Left kidney (tissue), 1 donor: ENCODE measurements at regions not wholly inside any gene's neighbourhood (a gene's known extent, or its start where the extent isn't known, plus 50 kb on each side); places are given as distances from the start of the nearest gene placed in this dataset.

Experiments used
- DNase-seq: peaks from one replicate; pipeline ENCODE4 v3.0.0-alpha.2; 2013

DNA sequence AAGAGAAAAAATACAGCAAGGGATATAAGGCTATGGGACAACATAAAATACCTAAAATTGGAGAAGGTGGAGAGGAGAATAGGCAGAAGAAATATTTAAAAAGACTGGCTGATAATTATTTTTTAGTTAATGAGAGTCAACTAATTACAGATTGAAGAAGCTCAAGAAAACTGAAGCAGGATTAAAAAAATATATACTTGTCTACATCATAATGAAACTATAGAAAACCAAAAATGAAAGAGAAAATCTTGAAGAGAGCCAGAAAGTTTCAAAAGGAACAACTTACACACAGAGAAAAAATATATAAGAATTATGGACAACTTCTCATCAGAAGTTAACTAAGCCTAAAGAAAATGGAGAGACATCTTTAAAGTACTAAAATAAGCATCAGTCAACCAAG is 62.9 kb upstream of the APCDD1 start:
- no peak for DNase-seq

DNA sequence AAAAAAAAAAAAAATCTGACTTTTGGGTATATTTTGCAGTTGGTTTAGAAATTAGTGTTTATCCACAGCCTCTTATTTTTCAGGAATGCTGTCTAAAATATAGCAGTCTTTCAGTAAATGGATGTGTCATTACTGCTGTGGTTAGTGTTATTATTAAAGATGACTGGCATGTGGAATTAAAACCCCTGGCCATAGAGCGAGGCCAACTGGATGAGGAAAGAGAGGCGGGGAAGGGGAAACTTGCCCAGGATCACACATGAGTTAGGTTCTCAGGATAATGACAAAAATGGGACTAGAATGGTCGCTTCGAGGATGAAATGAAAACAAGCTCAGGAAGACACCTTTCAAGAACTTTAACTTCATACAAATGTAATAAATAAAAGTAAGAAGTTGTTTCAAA is 57.4 kb upstream of the APCDD1 start:
- DNase-seq, result no peak

DNA sequence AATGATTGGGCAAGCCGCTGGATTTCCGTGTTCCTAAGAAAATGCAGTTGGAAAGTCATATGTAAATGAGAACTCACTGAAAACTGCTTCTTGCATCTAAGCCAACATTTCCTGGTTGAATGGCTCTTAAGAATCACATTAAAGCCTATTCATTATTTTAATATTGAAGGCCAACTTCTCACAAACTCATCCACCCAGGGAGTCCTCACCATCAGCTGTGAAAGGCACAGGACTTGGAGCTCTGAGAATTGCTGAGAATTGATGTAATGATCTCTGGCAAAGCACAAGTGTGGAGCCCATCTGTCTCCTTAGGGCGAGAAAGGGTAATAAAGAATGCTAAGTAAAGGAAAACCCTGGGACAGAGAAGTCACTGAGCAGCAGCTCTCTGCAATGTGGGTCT is 55.9 kb upstream of the APCDD1 start:
- no peak for DNase-seq

DNA sequence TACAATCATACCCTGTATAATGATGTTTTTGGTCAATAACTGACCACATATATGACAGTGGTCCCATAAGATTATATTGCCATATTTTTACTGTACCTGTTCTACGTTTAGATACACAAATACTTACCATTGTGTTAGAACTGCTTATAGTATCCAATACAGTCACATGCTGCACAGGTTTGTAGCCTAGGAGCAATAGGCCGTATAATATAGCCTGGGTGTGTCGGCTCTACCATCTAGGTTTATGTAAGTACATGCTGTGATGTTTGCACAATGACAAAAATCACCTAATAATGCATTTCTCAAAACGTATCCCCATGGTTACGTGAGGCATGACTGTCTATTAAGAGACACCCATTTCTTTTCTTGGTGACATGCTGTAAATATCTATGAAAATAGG is 55.0 kb upstream of the APCDD1 start:
- no peak for DNase-seq

DNA sequence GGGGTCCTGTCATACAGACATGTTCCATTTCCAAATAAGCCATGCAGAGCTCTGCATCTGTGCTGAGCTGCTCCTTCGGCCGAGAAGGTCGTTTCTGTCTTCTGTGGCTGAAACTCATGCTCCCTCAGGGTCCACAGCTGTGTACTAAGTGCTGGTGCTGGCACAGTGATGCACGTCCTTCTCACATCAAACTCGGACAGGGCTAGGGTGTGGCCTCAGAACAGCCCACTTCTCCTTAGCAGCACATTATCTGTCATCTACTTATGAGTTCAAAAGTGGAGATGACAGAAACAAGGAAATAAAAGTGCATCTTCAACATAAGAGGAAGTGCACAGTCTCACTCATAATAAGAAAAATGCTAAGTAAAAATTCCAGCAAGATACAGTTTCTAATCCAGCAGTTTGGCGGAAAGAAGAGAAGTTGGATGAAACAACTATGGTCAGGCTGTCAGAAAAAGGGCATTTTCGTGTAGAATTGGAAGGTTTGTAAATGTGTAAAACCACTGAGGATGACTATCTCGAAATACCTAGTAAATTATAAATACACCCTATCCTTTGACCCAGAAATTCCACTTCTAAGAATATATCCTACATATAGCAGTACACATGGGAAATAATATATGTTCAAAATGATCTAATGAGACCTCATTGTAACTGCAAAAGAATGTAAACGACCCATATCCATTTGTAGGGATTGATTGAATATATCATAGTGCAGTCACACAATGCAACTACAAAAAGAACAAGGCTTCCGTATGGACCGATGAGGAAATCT is 53.7 kb upstream of the APCDD1 start:
- no peak for DNase-seq

DNA sequence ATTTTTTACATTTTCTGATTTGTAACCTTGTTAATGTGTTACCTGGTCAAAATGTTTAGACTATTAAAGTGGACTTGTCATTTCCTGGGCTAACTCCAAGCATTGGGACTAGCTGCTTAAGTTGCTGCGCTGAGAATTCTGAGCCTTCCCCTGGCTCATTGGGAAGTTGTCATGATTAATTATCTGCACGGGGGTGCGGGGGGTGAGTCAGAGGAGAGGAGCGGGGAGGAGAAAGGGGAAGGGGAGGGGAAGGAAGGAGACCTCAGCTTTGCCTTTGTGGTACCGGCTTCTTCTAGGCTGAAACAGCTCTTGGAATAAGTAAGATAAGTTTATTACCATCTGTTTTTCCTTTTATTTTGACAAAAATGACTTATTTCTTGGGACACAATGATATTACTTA is 52.9 kb upstream of the APCDD1 start:
- DNase-seq, result peak; percentile 49

DNA sequence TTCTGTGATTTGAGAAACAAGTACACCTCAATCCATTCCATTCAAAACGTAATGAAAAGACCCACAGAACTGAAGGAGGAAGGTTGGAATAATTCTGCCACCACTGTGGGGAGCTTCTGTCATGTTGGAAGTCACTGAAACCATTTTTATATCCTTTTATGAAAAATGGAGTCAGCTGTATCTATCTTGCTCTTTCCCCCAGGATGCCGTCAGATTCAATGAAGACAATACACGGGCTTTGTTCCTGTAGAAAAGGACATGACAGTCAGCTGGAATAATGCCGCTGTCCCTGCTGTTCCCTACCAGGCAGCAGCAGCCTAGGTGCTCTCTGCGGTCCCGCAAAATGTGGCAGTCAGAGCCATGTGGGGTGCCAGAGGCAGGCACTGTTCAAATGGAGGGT is 52.5 kb upstream of the APCDD1 start:
- no peak for DNase-seq

DNA sequence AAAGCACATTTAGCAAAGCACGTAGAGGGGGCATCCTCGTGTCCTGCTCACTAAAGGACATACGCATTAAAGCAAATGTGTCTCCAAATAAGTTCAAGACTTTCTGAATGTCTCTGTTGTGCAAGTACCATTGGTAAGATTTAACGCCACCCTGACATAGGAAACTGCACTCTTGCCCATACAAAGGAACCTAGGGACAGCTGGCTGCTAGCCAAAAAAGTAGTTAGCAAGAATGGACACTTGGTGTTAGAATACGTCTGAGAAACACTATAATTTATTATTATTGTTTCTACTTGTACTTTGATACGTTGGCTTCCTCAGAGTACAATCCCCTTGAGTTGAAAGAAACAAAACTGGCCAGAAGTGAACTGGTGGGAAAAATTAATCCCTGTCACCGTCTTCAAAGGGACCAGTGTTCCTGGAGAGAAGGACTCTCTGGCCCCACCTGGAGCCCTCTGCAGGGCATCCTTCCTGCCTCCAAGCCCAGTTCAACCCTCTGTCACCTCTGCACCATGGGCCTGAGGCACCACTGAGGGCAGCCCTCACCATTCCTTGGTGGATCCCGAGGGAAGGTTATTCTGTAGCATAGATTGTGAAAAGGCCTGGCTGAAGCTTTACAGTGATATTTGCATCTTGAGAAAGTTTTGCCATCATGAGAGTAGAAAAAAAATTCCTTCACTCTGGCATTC is 51.4 kb upstream of the APCDD1 start:
- DNase-seq, result peak; percentile 46

DNA sequence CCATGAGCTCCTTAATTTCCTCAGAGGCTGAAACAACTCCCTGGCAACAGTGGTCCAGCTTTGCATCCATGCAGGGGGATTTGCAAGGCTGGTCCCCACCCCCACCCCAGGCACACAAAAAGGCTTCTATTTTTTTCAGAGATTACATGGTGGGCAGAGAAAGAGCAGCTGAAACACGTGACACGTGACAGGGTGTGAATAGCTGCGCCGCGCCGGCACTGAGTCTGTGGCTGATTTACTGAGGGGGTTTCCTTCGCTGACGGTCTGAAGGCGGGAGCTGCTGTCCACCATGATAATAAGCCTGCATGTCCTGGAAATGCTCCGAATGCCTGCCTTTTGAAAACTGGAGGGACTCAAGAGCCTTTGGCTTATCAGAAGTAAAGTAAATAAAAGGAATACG is 50.7 kb upstream of the APCDD1 start:
- DNase-seq, result no peak

DNA sequence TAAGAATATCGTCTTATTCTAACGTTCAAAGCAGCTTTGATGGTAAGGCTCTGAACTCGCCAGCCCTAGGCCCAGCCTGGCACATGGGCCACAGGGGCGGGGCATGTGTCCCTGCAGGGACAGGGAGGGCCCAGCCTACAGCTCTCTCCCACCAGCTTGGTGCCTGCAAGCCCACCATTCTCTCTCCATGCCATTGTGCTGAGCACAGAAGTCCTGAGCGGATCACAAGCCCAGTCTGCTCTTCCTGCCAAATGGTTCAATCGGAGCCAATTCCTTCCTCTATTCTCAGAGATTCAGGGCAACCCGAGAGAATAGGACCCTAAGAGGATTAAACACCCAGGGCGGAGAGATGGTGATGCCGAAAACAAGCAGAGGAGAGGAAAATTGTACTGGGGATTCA is 50.3 kb upstream of the APCDD1 start:
- no peak for DNase-seq
